H9 (cell line): ENCODE measurements at regions not wholly inside any gene's neighbourhood (a gene's known extent, or its start where the extent isn't known, plus 50 kb on each side); places are given as distances from the start of the nearest gene placed in this dataset.

Experiments used
- DNase-seq: peaks from one replicate; pipeline ENCODE4 v3.0.0-alpha.2; 2017
- H2AFZ ChIP-seq: one replicate; pipeline ENCODE4 v1.6.1; 2013; ENCODE audit warnings: mild to moderate bottlenecking, low read length, control low read depth, moderate library complexity
- H2AK5ac ChIP-seq: 2 replicates; pipeline ENCODE4 v1.6.1; 2013; ENCODE audit warnings: low read length, control low read depth, mixed read lengths; ENCODE audit not compliant: insufficient read length
- H2BK120ac ChIP-seq: one replicate; pipeline ENCODE4 v1.6.1; 2013; ENCODE audit warnings: low read depth, mild to moderate bottlenecking, low read length, control low read depth, inconsistent platforms; ENCODE audit not compliant: poor library complexity, severe bottlenecking
- H2BK12ac ChIP-seq: 2 replicates; pipeline ENCODE4 v1.6.1; 2013; ENCODE audit warnings: low read length, control low read depth, mixed read lengths, low read depth; ENCODE audit not compliant: insufficient read length
- H2BK15ac ChIP-seq: 2 replicates; pipeline ENCODE4 v1.6.1; 2013; ENCODE audit warnings: low read depth, low read length, control low read depth
- H2BK20ac ChIP-seq: one replicate; pipeline ENCODE4 v1.6.1; 2013; ENCODE audit warnings: low read depth, mild to moderate bottlenecking, low read length, control low read depth, inconsistent platforms; ENCODE audit not compliant: poor library complexity, severe bottlenecking
- H2BK5ac ChIP-seq: 2 replicates; pipeline ENCODE4 v1.6.1; 2013; ENCODE audit warnings: low read length, control low read depth, mixed read lengths; ENCODE audit not compliant: insufficient read length
- H3K14ac ChIP-seq: 2 replicates; pipeline ENCODE4 v1.6.1; 2013; ENCODE audit warnings: low read length, control low read depth; ENCODE audit not compliant: insufficient read depth
- H3K18ac ChIP-seq: 2 replicates; pipeline ENCODE4 v1.6.1; 2013; ENCODE audit warnings: low read depth, mild to moderate bottlenecking, mixed read lengths, low read length, control low read depth; ENCODE audit not compliant: insufficient read length
- H3K23ac ChIP-seq: 2 replicates; pipeline ENCODE4 v1.6.1; 2013; ENCODE audit warnings: low read length, control low read depth, mixed read lengths, low read depth; ENCODE audit not compliant: insufficient read length
- H3K23me2 ChIP-seq: 2 replicates; pipeline ENCODE4 v1.6.1; 2013; ENCODE audit warnings: low read depth, mild to moderate bottlenecking, mixed read lengths, low read length, control low read depth; ENCODE audit not compliant: insufficient read length, poor library complexity, severe bottlenecking
- H3K27ac ChIP-seq: 2 replicates; pipeline ENCODE4 v1.5.1; 2013; ENCODE audit warnings: low read length, control low read depth, mixed read lengths, low read depth; ENCODE audit not compliant: insufficient read length
- H3K27me3 ChIP-seq: 2 replicates; pipeline ENCODE4 v1.6.1; 2013; ENCODE audit warnings: low read length, control low read depth, inconsistent platforms; ENCODE audit not compliant: insufficient read depth
- H3K4ac ChIP-seq: 2 replicates; pipeline ENCODE4 v1.6.1; 2013; ENCODE audit warnings: low read depth, mild to moderate bottlenecking, control low read depth, inconsistent platforms, low read length, moderate library complexity
- H3K4me1 ChIP-seq: 2 replicates; pipeline ENCODE4 v1.6.1; 2013; ENCODE audit warnings: low read length, control low read depth, inconsistent platforms; ENCODE audit not compliant: insufficient read depth
- H3K4me2 ChIP-seq: 2 replicates; pipeline ENCODE4 v1.6.1; 2013; ENCODE audit warnings: low read length, control low read depth, mixed read lengths; ENCODE audit not compliant: insufficient read length, insufficient read depth
- H3K56ac ChIP-seq: 2 replicates; pipeline ENCODE4 v1.6.1; 2013; ENCODE audit warnings: low read depth, mild to moderate bottlenecking, mixed read lengths, low read length, control low read depth; ENCODE audit not compliant: insufficient read length
- H3K79me1 ChIP-seq: 2 replicates; pipeline ENCODE4 v1.6.1; 2013; ENCODE audit warnings: low read depth, mild to moderate bottlenecking, moderate library complexity, low read length, control low read depth, inconsistent platforms; ENCODE audit not compliant: insufficient read depth, poor library complexity, severe bottlenecking
- H3K79me2 ChIP-seq: 2 replicates; pipeline ENCODE4 v1.6.1; 2013; ENCODE audit warnings: low read length, control low read depth, inconsistent platforms; ENCODE audit not compliant: insufficient read depth
- H3K9ac ChIP-seq: 2 replicates; pipeline ENCODE4 v1.6.1; 2013; ENCODE audit warnings: low read length, control low read depth, mixed read lengths; ENCODE audit not compliant: insufficient read length; ENCODE audit errors: extremely low read depth
- H3K9me3 ChIP-seq: one replicate; pipeline ENCODE4 v1.6.1; 2013; ENCODE audit warnings: low read depth, low read length, inconsistent platforms; ENCODE audit not compliant: control insufficient read depth
- H3T11ph ChIP-seq: one replicate; pipeline ENCODE4 v1.6.1; 2013; ENCODE audit warnings: mild to moderate bottlenecking, low read length, control low read depth, inconsistent platforms
- H4K20me1 ChIP-seq: one replicate; pipeline ENCODE4 v1.6.1; 2013; ENCODE audit not compliant: control insufficient read depth, insufficient read length, insufficient read depth
- H4K5ac ChIP-seq: 2 replicates; pipeline ENCODE4 v1.6.1; 2013; ENCODE audit warnings: low read depth, mild to moderate bottlenecking, mixed read lengths, low read length, control low read depth; ENCODE audit not compliant: insufficient read length
- H4K8ac ChIP-seq: replicated peaks from 2 replicates; pipeline ENCODE4 v1.6.1; 2013; ENCODE audit warnings: low read length, control low read depth, mixed read lengths, low read depth; ENCODE audit not compliant: insufficient read length
- H4K91ac ChIP-seq: 2 replicates; pipeline ENCODE4 v1.6.1; 2013; ENCODE audit warnings: low read depth, mild to moderate bottlenecking, moderate library complexity, mixed read lengths, low read length, control low read depth; ENCODE audit not compliant: insufficient read length
- H3K27ac Mint-ChIP-seq, 3 experiments: 2 replicates in 2 of 3; 3 replicates in 1 of 3; pipeline ENCODE4 v1.8.0; 2020 to 2021; ENCODE audit warnings: mixed read lengths in 3 of 3, mild to moderate bottlenecking in 1 of 3, moderate library complexity in 1 of 3
- H3K27me3 Mint-ChIP-seq: 2 replicates; pipeline ENCODE4 v1.8.0; 2021; ENCODE audit warnings: low read depth, mild to moderate bottlenecking, moderate library complexity, mixed read lengths
- H3K36me3 Mint-ChIP-seq, 3 experiments: 2 replicates in 2 of 3; 3 replicates in 1 of 3; pipeline ENCODE4 v1.8.0; 2020 to 2021; ENCODE audit warnings: low read depth in 3 of 3, mixed read lengths in 3 of 3; ENCODE audit not compliant: insufficient read depth in 1 of 3
- H3K4me1 Mint-ChIP-seq, 2 experiments: 2 replicates each; pipeline ENCODE4 v1.8.0; 2020; ENCODE audit warnings: mixed read lengths in 2 of 2
- H3K4me3 Mint-ChIP-seq, 2 experiments: 2 replicates in 1 of 2; 3 replicates in 1 of 2; pipeline ENCODE4 v1.8.0; 2020 to 2021; ENCODE audit warnings: mild to moderate bottlenecking in 2 of 2, mixed read lengths in 2 of 2, moderate library complexity in 1 of 2
- H3K9me3 Mint-ChIP-seq, 2 experiments: 2 replicates in 1 of 2; 3 replicates in 1 of 2; pipeline ENCODE4 v1.8.0; 2020; ENCODE audit warnings: mild to moderate bottlenecking in 2 of 2, mixed read lengths in 2 of 2, moderate library complexity in 1 of 2
- WGBS: extraction: QIAGEN DNeasy Blood & Tissue Kit; methylation state at CpG from one replicate; pipeline ENCODE4 v1.1.7; 2013; ENCODE audit warnings: missing lambda C conversion rate, low lambda C conversion rate, mixed read lengths; ENCODE audit not compliant: insufficient read length; ENCODE audit errors: extremely low coverage; 5-methylcytosine and 5-hydroxymethylcytosine counted together
- TF ChIP-seq, protein P1 (sequence below): fragments of 200-600 bp; sonication (generic); conservative IDR thresholded peaks from 3 replicates; pipeline ENCODE4 v1.8.0; 2021; ENCODE audit warnings: antibody characterized with exemption, mild to moderate bottlenecking

DNA sequence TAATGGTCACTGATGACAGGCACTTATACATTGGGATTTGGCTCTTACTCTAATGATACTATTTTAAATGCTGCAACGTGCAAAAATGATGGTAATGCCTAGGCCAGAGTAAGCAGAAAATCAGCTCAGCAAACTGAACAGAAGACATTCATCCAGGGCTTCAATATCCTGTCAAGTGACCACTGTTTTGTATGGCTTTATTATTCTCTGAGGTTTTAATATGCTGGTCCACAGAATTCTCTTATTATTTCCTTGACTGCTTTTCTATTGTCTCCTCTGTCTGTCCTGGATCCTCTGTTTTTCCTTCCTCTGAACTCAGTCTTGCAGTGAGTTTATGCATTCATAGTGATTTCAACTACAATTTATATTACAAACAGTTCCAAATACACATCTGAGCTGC is 90.8 kb upstream of the PMFBP1 start:
- Histone ChIP-seq H3K4me1 (no peaks in the 10 kb centered on the region; the same call in 1 of the 2 replicates), H3K56ac (no peak overlapping the region), H3T11ph (no peak overlapping the region), H4K20me1 (no peaks in the 10 kb centered on the region), H3K27me3 (no peaks in the 10 kb centered on the region), H4K5ac (no peak overlapping the region), H3K9ac (no peak overlapping the region), H3K18ac (no peak overlapping the region), H3K27ac (no peak overlapping the region), H2BK120ac (no peak overlapping the region), H2BK15ac (no peak overlapping the region), H4K91ac (no peak overlapping the region), H4K8ac (no peak overlapping the region), H3K23ac (no peak overlapping the region), H3K23me2 (no peaks in the 10 kb centered on the region), H2BK12ac (no peak overlapping the region), H2AFZ (no peak overlapping the region), H3K79me2 (no peaks in the 10 kb centered on the region), H3K4ac (no peak overlapping the region), H3K79me1 (no peaks in the 10 kb centered on the region), H2BK20ac (no peak overlapping the region), H3K9me3 (no peaks in the 10 kb centered on the region), H3K4me2 (no peak overlapping the region), H2AK5ac (no peak overlapping the region), H2BK5ac (no peak overlapping the region), H3K14ac (no peak overlapping the region)
- H3K9me3 Mint-ChIP-seq, result no peaks in the 10 kb centered on the region
- H3K27me3 Mint-ChIP-seq, result no peaks in the 10 kb centered on the region
- DNase-seq, result no peak
- TF ChIP-seq, protein P1, sequence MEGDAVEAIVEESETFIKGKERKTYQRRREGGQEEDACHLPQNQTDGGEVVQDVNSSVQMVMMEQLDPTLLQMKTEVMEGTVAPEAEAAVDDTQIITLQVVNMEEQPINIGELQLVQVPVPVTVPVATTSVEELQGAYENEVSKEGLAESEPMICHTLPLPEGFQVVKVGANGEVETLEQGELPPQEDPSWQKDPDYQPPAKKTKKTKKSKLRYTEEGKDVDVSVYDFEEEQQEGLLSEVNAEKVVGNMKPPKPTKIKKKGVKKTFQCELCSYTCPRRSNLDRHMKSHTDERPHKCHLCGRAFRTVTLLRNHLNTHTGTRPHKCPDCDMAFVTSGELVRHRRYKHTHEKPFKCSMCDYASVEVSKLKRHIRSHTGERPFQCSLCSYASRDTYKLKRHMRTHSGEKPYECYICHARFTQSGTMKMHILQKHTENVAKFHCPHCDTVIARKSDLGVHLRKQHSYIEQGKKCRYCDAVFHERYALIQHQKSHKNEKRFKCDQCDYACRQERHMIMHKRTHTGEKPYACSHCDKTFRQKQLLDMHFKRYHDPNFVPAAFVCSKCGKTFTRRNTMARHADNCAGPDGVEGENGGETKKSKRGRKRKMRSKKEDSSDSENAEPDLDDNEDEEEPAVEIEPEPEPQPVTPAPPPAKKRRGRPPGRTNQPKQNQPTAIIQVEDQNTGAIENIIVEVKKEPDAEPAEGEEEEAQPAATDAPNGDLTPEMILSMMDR, result no peak
- no peak overlapping the region for H3K4me3 Mint-ChIP-seq
- no peaks in the 10 kb centered on the region; a peak in 1 of 7 replicates for H3K36me3 Mint-ChIP-seq
- no peak overlapping the region for H3K27ac Mint-ChIP-seq
- WGBS, result no CpG with 5 or more reads among the region's 1 CpG
- peaks cover 3% of the 10 kb centered on the region in 2 experiments; a peak in 2 of 4 replicates for H3K4me1 Mint-ChIP-seq
